Astrocyte of the spinal cord (primary cell): ENCODE measurements at regions not wholly inside any gene's neighbourhood (a gene's known extent, or its start where the extent isn't known, plus 50 kb on each side); places are given as distances from the start of the nearest gene placed in this dataset.

Source experiments
- DNase-seq: peaks from one replicate; pipeline ENCODE4 v3.0.0; 2011; ENCODE audit warnings: low read depth, low spot score
- H3K4me3 ChIP-seq: 2 replicates; pipeline ENCODE4 v1.5.1; 2011; ENCODE audit warnings: low read depth, mild to moderate bottlenecking, low read length, moderate library complexity
- in situ Hi-C: cut with HindIII; loops from 2 replicates; pipeline ENCODE4 v1.10.0; 2017; ENCODE audit warnings: low sequenced_read_pairs
- TF ChIP-seq, protein P1 (sequence below): IDR thresholded peaks from 2 replicates; pipeline ENCODE4 v1.5.1; 2012; ENCODE audit warnings: low read depth, mild to moderate bottlenecking, low read length, inconsistent platforms

DNA sequence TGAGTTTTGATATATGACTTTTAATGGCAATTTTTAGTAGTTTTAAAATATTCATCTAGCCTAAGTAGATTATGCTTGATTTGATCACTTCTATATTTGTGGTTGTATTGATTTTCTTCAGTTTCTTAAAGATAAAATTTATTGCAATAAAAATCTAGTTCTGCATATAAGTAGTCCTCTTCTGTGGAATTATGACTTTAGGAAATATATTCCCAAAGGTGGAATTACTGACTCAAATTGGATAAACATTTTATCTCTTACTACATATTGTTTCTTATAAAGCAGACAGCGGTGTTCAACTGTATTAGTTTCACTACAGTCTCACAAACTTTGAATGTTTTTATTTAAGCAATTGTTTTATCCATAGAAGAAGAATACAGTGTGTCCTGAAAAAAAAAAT lies 883.0 kb upstream of the SEMA6A start:
- no peak overlapping the region for H3K4me3 ChIP-seq
- in situ Hi-C loops = no loop called here
- TF ChIP-seq, protein P1, sequence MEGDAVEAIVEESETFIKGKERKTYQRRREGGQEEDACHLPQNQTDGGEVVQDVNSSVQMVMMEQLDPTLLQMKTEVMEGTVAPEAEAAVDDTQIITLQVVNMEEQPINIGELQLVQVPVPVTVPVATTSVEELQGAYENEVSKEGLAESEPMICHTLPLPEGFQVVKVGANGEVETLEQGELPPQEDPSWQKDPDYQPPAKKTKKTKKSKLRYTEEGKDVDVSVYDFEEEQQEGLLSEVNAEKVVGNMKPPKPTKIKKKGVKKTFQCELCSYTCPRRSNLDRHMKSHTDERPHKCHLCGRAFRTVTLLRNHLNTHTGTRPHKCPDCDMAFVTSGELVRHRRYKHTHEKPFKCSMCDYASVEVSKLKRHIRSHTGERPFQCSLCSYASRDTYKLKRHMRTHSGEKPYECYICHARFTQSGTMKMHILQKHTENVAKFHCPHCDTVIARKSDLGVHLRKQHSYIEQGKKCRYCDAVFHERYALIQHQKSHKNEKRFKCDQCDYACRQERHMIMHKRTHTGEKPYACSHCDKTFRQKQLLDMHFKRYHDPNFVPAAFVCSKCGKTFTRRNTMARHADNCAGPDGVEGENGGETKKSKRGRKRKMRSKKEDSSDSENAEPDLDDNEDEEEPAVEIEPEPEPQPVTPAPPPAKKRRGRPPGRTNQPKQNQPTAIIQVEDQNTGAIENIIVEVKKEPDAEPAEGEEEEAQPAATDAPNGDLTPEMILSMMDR = no peak
- no peak for DNase-seq

DNA sequence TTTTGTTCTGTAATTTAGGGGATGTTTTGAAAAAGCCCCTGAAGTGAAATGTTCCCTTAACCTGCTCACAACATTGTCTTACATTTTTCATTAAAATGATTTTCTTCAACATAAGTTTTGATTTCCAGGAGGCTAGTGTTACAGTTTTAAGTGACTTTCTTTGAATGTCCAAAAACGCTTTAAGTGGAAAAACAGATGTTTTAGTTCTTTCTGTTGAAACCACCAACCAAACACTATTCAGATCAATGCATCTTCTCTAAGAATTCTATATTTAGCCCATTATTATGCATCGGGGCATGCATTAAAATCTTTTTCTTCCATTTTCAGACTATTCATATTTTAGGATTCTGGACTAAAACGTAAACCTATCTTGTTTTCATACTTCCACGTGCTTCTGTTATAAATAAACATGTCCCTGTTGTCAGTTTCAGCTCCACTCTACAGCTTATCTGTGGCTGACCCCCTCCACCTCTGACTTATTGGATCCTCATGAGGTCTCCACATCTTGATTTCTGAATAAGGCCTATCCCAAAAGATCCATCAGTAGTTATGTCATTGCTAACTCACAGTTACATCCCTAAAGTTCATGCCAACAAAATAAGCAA lies 882.3 kb upstream of the SEMA6A start:
- H3K4me3 ChIP-seq = no peak overlapping the region
- in situ Hi-C loops = no loop called here
- TF ChIP-seq, protein P1 = no peak
- no peak for DNase-seq

DNA sequence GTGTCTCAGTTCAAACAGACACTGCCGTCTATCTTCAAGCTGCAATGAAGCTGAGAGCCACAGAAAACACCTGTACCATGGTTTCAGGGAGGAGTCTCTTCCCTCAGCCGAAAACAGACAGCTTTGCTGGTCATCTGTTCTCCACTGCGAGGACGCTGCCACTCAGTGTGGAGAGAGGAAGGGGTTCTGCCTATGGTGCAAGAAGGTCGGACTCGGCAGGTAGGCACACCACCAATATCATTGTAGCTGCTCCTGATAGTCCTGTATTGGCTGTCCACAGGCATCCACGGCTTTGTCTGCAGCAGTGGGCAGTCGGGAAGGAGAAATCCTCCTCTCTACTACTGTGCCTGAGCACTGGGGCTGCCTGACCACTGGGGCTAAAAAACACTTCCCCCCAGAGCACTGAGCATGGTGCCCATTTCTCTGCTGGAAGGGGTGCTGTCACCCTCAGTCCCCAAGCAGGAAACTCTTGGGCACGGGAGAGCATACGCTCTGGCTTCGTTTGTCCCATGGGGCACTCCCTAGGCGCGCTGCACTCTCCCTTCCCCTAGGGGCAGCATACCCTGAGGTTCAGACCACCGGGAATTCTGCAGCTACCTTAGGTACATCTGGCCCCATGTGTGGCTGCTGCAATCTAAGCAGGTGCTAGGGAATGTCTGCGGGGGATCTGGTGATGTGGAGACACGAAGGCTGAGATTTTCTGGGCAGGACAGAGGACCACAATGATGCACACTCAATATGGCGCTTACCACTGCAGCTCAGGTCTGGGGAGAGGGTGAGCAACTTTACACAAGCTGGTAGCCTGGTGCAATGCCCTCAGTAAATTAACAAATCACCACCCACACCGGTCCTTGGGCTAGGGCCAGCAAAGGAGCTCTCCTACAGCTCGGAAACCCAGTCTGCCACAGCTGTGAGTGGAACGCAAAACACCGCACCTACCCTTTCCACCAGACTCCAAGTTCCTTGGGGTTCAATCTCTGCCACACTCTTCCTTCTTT lies 880.9 kb upstream of the SEMA6A start:
- no peak overlapping the region for H3K4me3 ChIP-seq
- TF ChIP-seq, protein P1 = peak; percentile 35
- no peak for DNase-seq
- in situ Hi-C loops = no loop called here

DNA sequence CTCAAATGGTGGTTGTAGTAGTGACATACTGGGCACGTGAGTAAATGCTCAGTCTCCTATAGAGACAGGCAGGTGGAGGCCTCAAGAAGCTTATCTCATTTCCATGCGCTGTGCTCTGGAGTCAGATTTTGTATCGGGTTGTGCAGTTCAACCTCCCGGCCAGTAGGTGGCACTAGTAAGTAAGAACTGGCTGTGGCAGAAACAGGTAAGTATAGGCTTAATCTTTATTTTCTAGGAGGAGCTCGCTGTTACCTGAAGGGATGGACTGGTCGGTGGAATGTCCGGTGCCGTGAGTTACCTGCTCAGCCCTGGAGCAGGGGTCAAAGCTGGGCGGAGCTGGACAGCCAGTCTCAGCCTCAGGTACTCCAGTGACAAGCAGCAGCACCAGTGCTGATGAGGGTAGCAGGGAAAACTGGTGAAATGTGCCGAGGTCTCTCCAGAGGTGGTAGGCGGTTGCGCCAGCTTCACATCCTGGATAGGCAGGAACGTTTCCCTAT lies 880.1 kb upstream of the SEMA6A start:
- TF ChIP-seq, protein P1 = peak; percentile 82
- in situ Hi-C loops = no loop called here
- peak; percentile 14 for DNase-seq
- H3K4me3 ChIP-seq = no peak overlapping the region

DNA sequence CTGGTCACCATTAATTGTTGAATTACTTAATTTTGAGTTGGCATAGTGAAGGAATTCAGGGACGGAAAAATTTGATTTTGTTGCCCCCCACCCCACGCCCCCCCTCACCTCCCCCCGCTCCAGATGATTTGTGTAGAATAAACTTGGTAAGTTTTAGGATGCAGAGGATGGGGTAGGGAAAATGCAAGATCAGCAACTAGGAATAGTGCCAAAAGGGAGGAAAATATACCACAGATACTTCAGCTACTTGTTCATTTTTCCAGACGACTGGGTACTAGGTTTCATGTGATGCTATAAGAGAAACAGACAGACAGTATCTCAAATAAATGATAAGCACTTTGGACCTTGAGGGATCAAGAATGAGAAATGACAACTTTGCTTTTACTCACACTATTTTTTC lies 862.2 kb upstream of the SEMA6A start:
- H3K4me3 ChIP-seq = no peak overlapping the region
- no peak for DNase-seq
- in situ Hi-C loops = no loop called here

DNA sequence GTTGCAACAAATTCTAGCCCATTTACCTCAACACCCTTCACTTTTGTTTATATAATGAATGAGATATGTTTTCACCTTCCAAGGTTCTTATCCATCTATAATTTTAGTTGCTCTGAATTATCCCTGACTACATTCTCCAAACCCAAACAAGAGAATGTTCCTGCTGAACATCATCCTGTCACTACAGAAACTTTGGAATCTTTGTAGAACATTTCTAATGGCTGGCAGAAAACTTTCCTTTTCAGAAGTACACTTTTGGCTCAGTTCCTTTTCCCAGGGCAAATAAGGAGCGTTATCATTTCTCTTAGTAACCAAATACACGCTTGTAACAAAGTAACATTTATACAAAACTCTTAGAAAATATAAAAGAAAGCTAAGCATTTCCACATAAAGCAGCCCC lies 860.6 kb upstream of the SEMA6A start:
- in situ Hi-C loops = no loop called here
- TF ChIP-seq, protein P1 = no peak
- H3K4me3 ChIP-seq = no peak overlapping the region
- no peak for DNase-seq

More for the DNA sequence above, 862.2 kb upstream of the SEMA6A start:
- TF ChIP-seq, protein P1 = no peak
